ENCODE measurements at regions not wholly inside any gene's neighbourhood (a gene's known extent, or its start where the extent isn't known, plus 50 kb on each side); places are given as distances from the start of the nearest gene placed in this dataset.
A peak's percentile ranks its signal among the peaks of the same experiment; 100 is the strongest.
"Not testable (repeated sequence)": the region's sequence is repeated elsewhere in the genome, so short reads cannot be mapped to it uniquely, and the experiment has no call there.

- WGBS = 85% methylated on average over 3 of the region's 3 CpGs
- Histone ChIP-seq H3K9me3 (ENCODE audit: control insufficient read depth in 2 of 2, insufficient read depth in 1 of 2, low read length in 1 of 2) (no peaks in the 10 kb centered on the region), H3K27ac (ENCODE audit: low read depth in 1 of 2, low read length in 1 of 2) (no peak overlapping the region), H3K36me3 (ENCODE audit: control insufficient read depth in 2 of 2, insufficient read depth in 2 of 2, low read length in 1 of 2) (no peaks in the 10 kb centered on the region), H3K4me3 (ENCODE audit: low read length in 2 of 2) (no peak overlapping the region), H3K4me1 (ENCODE audit: control insufficient read depth in 2 of 2, insufficient read depth in 2 of 2, low read length in 2 of 2) (no peaks in the 10 kb centered on the region), H3K27me3 (ENCODE audit: control insufficient read depth in 2 of 2, insufficient read depth in 1 of 2, low read length in 1 of 2) (no peaks in the 10 kb centered on the region)
- no peak for DNase-seq (ENCODE audit: low read depth in 6 of 9, low spot score in 9 of 9)
Measured at GRCh38 chr6:51468704-51469103, 618.7 kb downstream of the PKHD1 start.

- no peaks in the 10 kb centered on the region for H3K27me3 ChIP-seq (ENCODE audit: control insufficient read depth in 2 of 2, insufficient read depth in 1 of 2, low read length in 1 of 2)
- H3K9me3 ChIP-seq (ENCODE audit: control insufficient read depth in 2 of 2, insufficient read depth in 1 of 2, low read length in 1 of 2) = no peaks in the 10 kb centered on the region
- no peak for DNase-seq (ENCODE audit: low read depth in 6 of 9, low spot score in 9 of 9)
- H3K4me1 ChIP-seq (ENCODE audit: control insufficient read depth in 2 of 2, insufficient read depth in 2 of 2, low read length in 2 of 2) = no peaks in the 10 kb centered on the region
- no peak overlapping the region for H3K27ac ChIP-seq (ENCODE audit: low read depth in 1 of 2, low read length in 1 of 2)
- 93% methylated on average over 5 of the region's 5 CpGs for WGBS
- no peak overlapping the region for H3K4me3 ChIP-seq (ENCODE audit: low read length in 2 of 2)
- no peaks in the 10 kb centered on the region for H3K36me3 ChIP-seq (ENCODE audit: control insufficient read depth in 2 of 2, insufficient read depth in 2 of 2, low read length in 1 of 2)
Measured at GRCh38 chr6:51472745-51473487, 614.5 kb downstream of the PKHD1 start.

GRCh38 chr6:51474022-51474975 lies 613.1 kb downstream of the PKHD1 start:
- H3K4me3 ChIP-seq (ENCODE audit: low read length in 2 of 2) = no peak overlapping the region

GRCh38 chr6:51477711-51478311 lies 609.6 kb downstream of the PKHD1 start:
- no peak for DNase-seq (ENCODE audit: low read depth in 6 of 9, low spot score in 9 of 9)
- WGBS = 94% methylated on average over 8 of the region's 8 CpGs

More at GRCh38 chr6:51474022-51474975, 613.1 kb downstream of the PKHD1 start:
- WGBS = 85% methylated on average over 9 of the region's 9 CpGs
- H3K27ac ChIP-seq (ENCODE audit: low read depth in 1 of 2, low read length in 1 of 2) = no peak overlapping the region
- no peaks in the 10 kb centered on the region for H3K36me3 ChIP-seq (ENCODE audit: control insufficient read depth in 2 of 2, insufficient read depth in 2 of 2, low read length in 1 of 2)
- no peaks in the 10 kb centered on the region for H3K9me3 ChIP-seq (ENCODE audit: control insufficient read depth in 2 of 2, insufficient read depth in 1 of 2, low read length in 1 of 2)
- no peaks in the 10 kb centered on the region for H3K27me3 ChIP-seq (ENCODE audit: control insufficient read depth in 2 of 2, insufficient read depth in 1 of 2, low read length in 1 of 2)
- peak in 1 of 9 donors; percentile 19 for DNase-seq (ENCODE audit: low read depth in 6 of 9, low spot score in 9 of 9)
- no peaks in the 10 kb centered on the region for H3K4me1 ChIP-seq (ENCODE audit: control insufficient read depth in 2 of 2, insufficient read depth in 2 of 2, low read length in 2 of 2)

GRCh38 chr6:51479296-51479695 lies 608.1 kb downstream of the PKHD1 start:
- no peak for DNase-seq (ENCODE audit: low read depth in 6 of 9, low spot score in 9 of 9)
- Histone ChIP-seq H3K27me3 (ENCODE audit: control insufficient read depth in 2 of 2, insufficient read depth in 1 of 2, low read length in 1 of 2) (no peaks in the 10 kb centered on the region), H3K36me3 (ENCODE audit: control insufficient read depth in 2 of 2, insufficient read depth in 2 of 2, low read length in 1 of 2) (no peaks in the 10 kb centered on the region), H3K4me1 (ENCODE audit: control insufficient read depth in 2 of 2, insufficient read depth in 2 of 2, low read length in 2 of 2) (no peaks in the 10 kb centered on the region), H3K9me3 (ENCODE audit: control insufficient read depth in 2 of 2, insufficient read depth in 1 of 2, low read length in 1 of 2) (no peaks in the 10 kb centered on the region), H3K4me3 (ENCODE audit: low read length in 2 of 2) (no peak overlapping the region), H3K27ac (ENCODE audit: low read depth in 1 of 2, low read length in 1 of 2) (no peak overlapping the region)
- WGBS = 90% methylated on average over 1 of the region's 1 CpG

More at GRCh38 chr6:51477711-51478311, 609.6 kb downstream of the PKHD1 start:
- Histone ChIP-seq H3K27ac (ENCODE audit: low read depth in 1 of 2, low read length in 1 of 2) (no peak overlapping the region), H3K9me3 (ENCODE audit: control insufficient read depth in 2 of 2, insufficient read depth in 1 of 2, low read length in 1 of 2) (no peaks in the 10 kb centered on the region), H3K27me3 (ENCODE audit: control insufficient read depth in 2 of 2, insufficient read depth in 1 of 2, low read length in 1 of 2) (no peaks in the 10 kb centered on the region), H3K36me3 (ENCODE audit: control insufficient read depth in 2 of 2, insufficient read depth in 2 of 2, low read length in 1 of 2) (no peaks in the 10 kb centered on the region), H3K4me3 (ENCODE audit: low read length in 2 of 2) (no peak overlapping the region), H3K4me1 (ENCODE audit: control insufficient read depth in 2 of 2, insufficient read depth in 2 of 2, low read length in 2 of 2) (no peaks in the 10 kb centered on the region)

GRCh38 chr6:51480040-51480439 lies 607.4 kb downstream of the PKHD1 start:
- H3K27ac ChIP-seq (ENCODE audit: low read depth in 1 of 2, low read length in 1 of 2) = no peak overlapping the region
- H3K4me3 ChIP-seq (ENCODE audit: low read length in 2 of 2) = no peak overlapping the region
- 92% methylated on average over 1 of the region's 1 CpG for WGBS
- no peaks in the 10 kb centered on the region for H3K36me3 ChIP-seq (ENCODE audit: control insufficient read depth in 2 of 2, insufficient read depth in 2 of 2, low read length in 1 of 2)
- no peak for DNase-seq (ENCODE audit: low read depth in 6 of 9, low spot score in 9 of 9)
- no peaks in the 10 kb centered on the region for H3K9me3 ChIP-seq (ENCODE audit: control insufficient read depth in 2 of 2, insufficient read depth in 1 of 2, low read length in 1 of 2)
- no peaks in the 10 kb centered on the region for H3K27me3 ChIP-seq (ENCODE audit: control insufficient read depth in 2 of 2, insufficient read depth in 1 of 2, low read length in 1 of 2)
- no peaks in the 10 kb centered on the region for H3K4me1 ChIP-seq (ENCODE audit: control insufficient read depth in 2 of 2, insufficient read depth in 2 of 2, low read length in 2 of 2)

- not testable (repeated sequence) for H3K9me3 ChIP-seq (ENCODE audit: control insufficient read depth in 2 of 2, insufficient read depth in 1 of 2, low read length in 1 of 2); H3K4me1 ChIP-seq (ENCODE audit: control insufficient read depth in 2 of 2, insufficient read depth in 2 of 2, low read length in 2 of 2); H3K27me3 ChIP-seq (ENCODE audit: control insufficient read depth in 2 of 2, insufficient read depth in 1 of 2, low read length in 1 of 2); H3K4me3 ChIP-seq (ENCODE audit: low read length in 2 of 2); DNase-seq (ENCODE audit: low read depth in 6 of 9, low spot score in 9 of 9); H3K27ac ChIP-seq (ENCODE audit: low read depth in 1 of 2, low read length in 1 of 2); H3K36me3 ChIP-seq (ENCODE audit: control insufficient read depth in 2 of 2, insufficient read depth in 2 of 2, low read length in 1 of 2)
- 92% methylated on average over 9 of the region's 9 CpGs for WGBS
Measured at GRCh38 chr6:51485869-51486268, 601.5 kb downstream of the PKHD1 start.

GRCh38 chr6:51487937-51488336 lies 599.5 kb downstream of the PKHD1 start:
- Histone ChIP-seq H3K4me3 (ENCODE audit: low read length in 2 of 2) (no peak overlapping the region), H3K36me3 (ENCODE audit: control insufficient read depth in 2 of 2, insufficient read depth in 2 of 2, low read length in 1 of 2) (no peaks in the 10 kb centered on the region), H3K27ac (ENCODE audit: low read depth in 1 of 2, low read length in 1 of 2) (no peak overlapping the region), H3K9me3 (ENCODE audit: control insufficient read depth in 2 of 2, insufficient read depth in 1 of 2, low read length in 1 of 2) (no peaks in the 10 kb centered on the region), H3K27me3 (ENCODE audit: control insufficient read depth in 2 of 2, insufficient read depth in 1 of 2, low read length in 1 of 2) (no peaks in the 10 kb centered on the region), H3K4me1 (ENCODE audit: control insufficient read depth in 2 of 2, insufficient read depth in 2 of 2, low read length in 2 of 2) (no peaks in the 10 kb centered on the region)
- 94% methylated on average over 3 of the region's 3 CpGs for WGBS
- no peak for DNase-seq (ENCODE audit: low read depth in 6 of 9, low spot score in 9 of 9)

- H3K4me1 ChIP-seq (ENCODE audit: control insufficient read depth in 2 of 2, insufficient read depth in 2 of 2, low read length in 2 of 2) = no peaks in the 10 kb centered on the region
- no peaks in the 10 kb centered on the region for H3K36me3 ChIP-seq (ENCODE audit: control insufficient read depth in 2 of 2, insufficient read depth in 2 of 2, low read length in 1 of 2)
- H3K27ac ChIP-seq (ENCODE audit: low read depth in 1 of 2, low read length in 1 of 2) = no peak overlapping the region
- no peaks in the 10 kb centered on the region for H3K27me3 ChIP-seq (ENCODE audit: control insufficient read depth in 2 of 2, insufficient read depth in 1 of 2, low read length in 1 of 2)
- no peak overlapping the region for H3K4me3 ChIP-seq (ENCODE audit: low read length in 2 of 2)
- 73% methylated on average over 2 of the region's 2 CpGs for WGBS
- no peaks in the 10 kb centered on the region for H3K9me3 ChIP-seq (ENCODE audit: control insufficient read depth in 2 of 2, insufficient read depth in 1 of 2, low read length in 1 of 2)
- no peak for DNase-seq (ENCODE audit: low read depth in 6 of 9, low spot score in 9 of 9)
Measured at GRCh38 chr6:51489133-51489532, 598.3 kb downstream of the PKHD1 start.

Data from thymus (tissue), 11 donors.